ENCODE measurements at regions not wholly inside any gene's neighbourhood (a gene's known extent, or its start where the extent isn't known, plus 50 kb on each side); places are given as distances from the start of the nearest gene placed in this dataset.
"Not testable (repeated sequence)": the region's sequence is repeated elsewhere in the genome, so short reads cannot be mapped to it uniquely, and the experiment has no call there.

GRCh38 chr13:86579662-86580061 is 780.4 kb upstream of the SLITRK6 start:
- no peak for DNase-seq (ENCODE audit: low read depth)

- no peak for DNase-seq (ENCODE audit: low read depth)
Measured at GRCh38 chr13:86581706-86582105, 782.5 kb upstream of the SLITRK6 start.

DNA sequence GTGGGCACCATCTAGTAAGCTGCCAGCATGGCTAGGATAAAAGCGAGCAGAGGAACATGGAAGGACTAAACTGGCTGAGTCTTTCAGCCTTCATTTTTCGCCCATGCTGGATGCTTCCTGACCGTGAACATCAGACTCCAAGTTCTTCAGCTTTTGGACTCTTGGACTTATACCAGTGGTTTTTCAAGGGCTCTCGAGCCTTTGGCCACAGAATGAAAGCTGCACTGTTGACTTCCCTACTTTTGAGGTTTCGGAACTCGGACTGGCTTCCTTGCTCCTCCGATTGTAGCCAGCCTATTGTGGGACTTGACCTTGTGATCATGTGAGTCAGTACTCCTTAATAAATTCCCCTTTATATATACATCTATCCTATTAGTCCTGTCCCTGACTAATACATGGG is 785.1 kb upstream of the SLITRK6 start:
- DNase-seq (ENCODE audit: low read depth): no peak

- peak; percentile 94 for DNase-seq (ENCODE audit: low read depth)
Measured at GRCh38 chr13:86585835-86586234, 786.6 kb upstream of the SLITRK6 start.

DNA sequence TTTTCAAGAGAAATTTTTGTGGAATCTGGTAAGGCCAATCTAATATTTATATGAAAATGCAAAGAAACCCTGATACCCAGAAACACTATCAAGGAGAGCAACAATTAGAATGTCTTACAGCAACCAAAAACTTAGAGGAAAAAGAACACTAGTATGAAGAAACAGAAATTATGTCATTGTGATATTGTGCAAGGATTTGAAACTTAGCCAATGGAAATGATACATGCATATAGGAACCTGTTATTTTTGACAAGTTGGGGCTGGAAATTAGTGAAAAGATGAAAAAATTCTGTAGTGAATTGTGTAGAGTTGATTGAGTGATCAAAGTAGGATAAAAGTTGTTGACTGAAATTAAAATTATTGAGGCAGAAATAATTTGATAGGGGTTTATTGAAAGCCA is 792.6 kb upstream of the SLITRK6 start:
- DNase-seq (ENCODE audit: low read depth): no peak

DNA sequence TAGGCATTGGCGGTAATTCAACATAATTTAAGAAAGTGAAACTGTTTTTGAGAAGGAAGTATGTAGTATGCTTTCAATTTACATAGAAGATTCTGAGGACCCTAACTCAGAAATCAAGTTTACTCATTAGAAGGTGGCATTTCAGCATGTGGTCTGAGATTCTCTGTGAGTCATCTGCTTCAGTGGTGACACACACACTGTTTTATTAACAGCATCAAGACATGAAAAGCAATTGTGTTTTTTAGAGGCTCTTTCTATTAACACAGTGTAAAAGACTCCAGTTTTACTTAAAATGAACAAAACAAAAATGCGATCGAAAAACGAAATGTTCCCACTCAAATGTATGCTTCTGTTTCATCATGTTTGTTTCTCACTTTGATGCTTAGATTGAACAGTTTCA is 802.1 kb upstream of the SLITRK6 start:
- no peak for DNase-seq (ENCODE audit: low read depth)

DNA sequence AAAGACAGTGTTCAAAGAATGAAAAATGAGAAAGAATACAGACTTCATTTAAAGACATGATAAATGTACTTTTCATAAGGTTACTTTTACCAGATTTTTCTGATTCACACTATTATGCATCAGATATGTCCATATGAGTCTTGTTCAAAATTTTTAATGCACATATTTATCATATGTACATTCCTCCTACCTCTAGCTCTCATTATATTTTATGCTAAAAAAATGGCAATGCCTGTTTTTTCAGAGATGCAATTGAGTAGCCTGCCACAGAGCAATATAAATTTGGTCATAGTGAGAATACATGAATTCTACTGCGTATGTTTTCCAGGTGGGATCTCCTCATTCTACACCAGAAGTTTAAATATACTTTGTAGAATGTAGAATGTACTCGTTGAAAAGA is 807.0 kb upstream of the SLITRK6 start:
- DNase-seq (ENCODE audit: low read depth): no peak

GRCh38 chr13:86608701-86609100 is 809.5 kb upstream of the SLITRK6 start:
- DNase-seq (ENCODE audit: low read depth): no peak

DNA sequence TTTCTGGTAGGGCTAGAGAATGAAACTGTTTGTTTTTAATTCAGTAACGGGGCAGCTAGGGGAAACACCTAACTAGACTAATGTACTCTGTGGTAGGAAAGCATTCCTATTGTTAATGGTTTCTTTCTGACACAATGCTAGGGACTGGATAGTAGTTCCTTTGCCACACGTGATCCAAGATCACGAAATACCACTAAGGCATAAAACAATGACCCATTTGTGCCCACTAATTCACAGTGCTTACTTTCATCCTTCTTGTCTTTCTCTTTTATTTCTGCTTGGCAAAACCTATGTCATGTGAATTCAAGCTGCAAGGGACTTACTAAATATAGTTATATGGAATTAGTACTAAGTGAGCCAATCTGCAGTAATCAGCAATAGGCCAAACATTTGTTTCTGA is 834.1 kb upstream of the SLITRK6 start:
- no peak for DNase-seq (ENCODE audit: low read depth)

DNA sequence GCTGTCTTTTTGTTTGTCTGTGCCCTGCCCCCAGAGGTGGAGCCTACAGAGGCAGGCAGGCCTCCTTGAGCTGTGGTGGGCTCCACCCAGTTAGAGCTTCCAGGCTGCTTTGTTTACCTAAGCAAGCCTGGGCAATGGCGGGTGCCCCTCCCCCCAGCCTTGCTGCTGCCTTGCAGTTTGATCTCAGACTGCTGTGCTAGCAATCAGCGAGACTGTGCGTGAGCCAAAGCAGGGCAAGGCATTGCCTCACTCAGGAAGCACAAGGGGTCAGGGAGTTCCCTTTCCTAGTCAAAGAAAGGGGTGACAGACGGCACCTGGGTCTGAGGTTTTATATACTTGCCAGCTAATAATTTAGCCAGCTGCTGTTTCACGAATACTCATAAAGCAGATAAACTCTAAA is 852.0 kb upstream of the SLITRK6 start:
- not testable (repeated sequence) for DNase-seq (ENCODE audit: low read depth)

DNA sequence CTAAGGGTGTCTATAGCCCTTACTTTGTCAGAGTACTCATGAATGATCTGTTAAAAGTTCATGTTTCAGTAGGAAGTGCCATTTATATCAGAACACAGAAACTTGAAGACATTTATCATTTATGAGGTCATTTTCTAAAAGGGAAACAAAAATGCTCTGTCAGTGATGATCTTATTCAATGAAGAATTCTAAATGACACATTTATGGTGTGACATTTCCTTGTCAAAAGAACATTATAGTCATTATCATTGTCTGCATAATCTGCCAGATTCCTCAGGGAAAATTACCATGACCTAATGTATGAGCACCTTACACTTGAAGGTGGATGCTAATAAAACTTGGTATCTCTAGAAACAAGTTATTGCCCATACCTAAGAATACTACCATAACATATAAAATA is 853.8 kb upstream of the SLITRK6 start:
- DNase-seq (ENCODE audit: low read depth): no peak

GRCh38 chr13:86655561-86655960 is 856.3 kb upstream of the SLITRK6 start:
- no peak for DNase-seq (ENCODE audit: low read depth)

DNA sequence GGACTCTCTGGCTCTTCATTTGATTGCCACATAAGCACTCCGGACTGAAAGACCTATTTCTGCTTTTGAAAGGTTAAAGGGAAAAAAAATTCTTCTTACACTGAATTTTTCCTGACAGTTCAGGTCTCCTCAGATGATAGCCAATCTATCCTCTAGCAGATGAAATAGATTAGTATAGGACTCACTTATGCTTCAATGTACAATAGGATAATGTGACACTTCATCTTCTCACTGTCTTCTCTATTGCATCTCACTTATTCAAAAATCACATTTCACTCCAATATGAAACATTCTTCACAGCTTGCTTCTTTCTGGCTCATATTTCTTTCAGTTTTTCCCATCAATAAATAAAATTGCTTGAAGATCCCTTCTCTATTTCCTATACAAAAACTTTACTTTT is 860.9 kb upstream of the SLITRK6 start:
- DNase-seq (ENCODE audit: low read depth): no peak

- no peak for DNase-seq (ENCODE audit: low read depth)
Measured at GRCh38 chr13:86665842-86666241, 866.6 kb upstream of the SLITRK6 start.

GRCh38 chr13:86673931-86674431 is 874.8 kb upstream of the SLITRK6 start:
- DNase-seq (ENCODE audit: low read depth): no peak

DNA sequence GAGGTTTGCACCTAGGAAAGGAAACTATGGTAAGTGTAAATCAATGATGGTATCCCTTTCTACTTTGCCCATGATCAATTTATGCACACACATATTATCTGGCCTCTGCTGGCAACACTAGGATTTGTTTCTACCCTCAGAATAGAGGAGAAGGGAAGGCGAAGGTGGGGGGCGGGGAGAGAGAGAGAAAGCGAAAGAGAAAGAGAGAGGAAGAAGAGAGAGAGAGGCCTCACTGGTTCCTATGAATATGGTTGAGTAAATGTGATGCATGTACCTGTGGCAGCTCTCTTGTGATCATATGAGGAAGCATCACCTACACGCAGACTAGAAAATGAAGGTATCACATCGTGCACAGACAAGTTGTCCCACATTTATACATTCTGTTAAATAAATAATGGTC is 882.0 kb upstream of the SLITRK6 start:
- no peak for DNase-seq (ENCODE audit: low read depth)

GRCh38 chr13:86684402-86684801 is 885.2 kb upstream of the SLITRK6 start:
- DNase-seq (ENCODE audit: low read depth): no peak

DNA sequence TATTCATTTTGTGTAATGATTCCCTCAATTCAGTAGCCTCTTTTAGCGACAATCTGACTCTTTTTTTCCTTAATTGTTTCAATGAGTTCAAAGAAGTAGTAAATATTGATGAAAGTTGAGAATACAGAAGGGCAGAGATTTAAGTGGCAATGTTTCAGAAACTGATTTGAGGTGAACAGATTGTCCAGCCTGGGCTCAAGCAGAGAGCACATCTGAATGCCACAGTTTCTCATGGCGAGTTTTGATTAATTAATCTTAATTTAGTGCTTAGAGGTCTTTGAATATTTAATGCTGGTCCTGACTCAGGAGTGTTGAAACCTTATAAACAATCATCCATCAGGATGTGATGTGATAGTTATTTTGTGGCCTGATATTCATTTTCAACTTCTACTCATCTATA is 890.7 kb upstream of the SLITRK6 start:
- no peak for DNase-seq (ENCODE audit: low read depth)

GRCh38 chr13:86692291-86692690 is 893.1 kb upstream of the SLITRK6 start:
- DNase-seq (ENCODE audit: low read depth): no peak

DNA sequence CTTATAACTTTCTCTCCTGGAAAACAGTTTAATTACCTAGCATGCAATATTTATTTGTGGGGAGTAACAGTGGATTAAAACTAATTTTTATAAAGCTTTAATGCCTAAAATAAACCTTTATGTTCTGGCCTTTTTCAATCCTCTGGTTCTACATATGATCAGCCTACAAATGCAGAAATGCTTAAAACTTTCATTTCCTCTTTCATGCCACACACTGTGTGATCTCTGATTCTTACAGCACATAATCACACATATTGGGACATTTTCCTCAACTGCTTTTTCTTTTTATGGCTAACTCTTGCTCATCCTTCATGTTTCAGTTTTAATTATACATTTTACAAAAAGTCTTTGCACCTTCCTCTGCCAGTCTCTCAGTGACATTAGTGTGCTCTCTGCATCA is 910.8 kb upstream of the SLITRK6 start:
- DNase-seq (ENCODE audit: low read depth): no peak

DNA sequence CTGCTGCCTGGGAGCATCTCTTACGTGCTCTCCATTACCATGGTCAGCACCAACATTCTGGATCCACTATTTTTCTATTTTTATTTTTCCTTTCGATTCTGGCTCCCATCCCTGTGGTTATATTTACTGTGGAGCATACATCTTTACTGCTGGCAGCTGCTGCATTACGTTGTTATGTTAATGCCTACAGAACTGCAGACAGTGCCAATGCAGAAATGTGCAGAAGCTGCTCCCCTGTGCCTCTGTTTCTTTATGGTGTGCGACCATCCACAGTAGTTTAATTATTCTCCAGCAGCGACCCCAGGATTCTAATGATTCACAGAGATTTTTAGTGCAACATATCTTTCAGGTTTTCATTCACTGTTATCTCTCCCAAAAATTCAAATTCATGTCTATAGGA is 911.7 kb upstream of the SLITRK6 start:
- no peak for DNase-seq (ENCODE audit: low read depth)

- no peak for DNase-seq (ENCODE audit: low read depth)
Measured at GRCh38 chr13:86714495-86714894, 915.3 kb upstream of the SLITRK6 start.

GRCh38 chr13:86725105-86725504 is 925.9 kb upstream of the SLITRK6 start:
- no peak for DNase-seq (ENCODE audit: low read depth)

DNA sequence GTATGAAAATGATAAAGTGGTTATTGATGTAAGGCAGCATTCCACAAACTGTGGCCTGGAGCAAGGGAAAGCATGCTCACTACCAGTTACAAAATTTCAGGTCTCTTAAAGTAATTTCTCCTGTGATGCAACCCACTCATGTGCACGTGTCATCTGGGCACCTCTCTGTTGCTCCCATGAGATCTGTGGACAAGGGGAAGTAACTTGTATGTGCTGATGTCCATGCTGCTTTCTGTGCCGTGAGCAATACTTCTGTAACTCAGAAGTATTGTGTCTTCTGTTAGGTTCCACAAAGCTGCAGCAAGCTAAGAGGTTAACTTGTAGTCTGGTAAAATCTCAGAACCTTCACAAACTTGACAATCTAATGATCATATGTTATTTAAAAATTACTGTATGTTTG is 930.0 kb upstream of the SLITRK6 start:
- DNase-seq (ENCODE audit: low read depth): no peak

DNA sequence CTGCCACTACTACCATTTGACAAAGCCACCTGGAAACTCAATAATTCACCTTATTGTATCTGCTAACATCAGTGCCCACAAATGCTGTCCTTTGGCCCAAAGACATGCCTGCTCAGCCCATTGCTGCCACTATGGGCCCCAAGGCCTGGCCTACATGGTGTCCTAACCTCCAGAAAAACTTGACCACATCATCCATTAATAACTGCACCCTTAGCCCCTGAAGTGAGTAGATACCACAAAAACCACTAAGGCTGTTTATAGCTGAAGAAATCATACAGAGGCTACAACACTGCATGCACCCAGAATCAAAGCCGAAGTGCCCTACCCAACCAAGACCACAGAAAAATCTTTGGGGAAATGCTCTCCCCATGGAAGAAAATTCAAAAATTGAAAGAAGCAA is 932.8 kb upstream of the SLITRK6 start:
- no peak for DNase-seq (ENCODE audit: low read depth)
